K562 (cell line): ENCODE measurements at regions not wholly inside any gene's neighbourhood (a gene's known extent, or its start where the extent isn't known, plus 50 kb on each side); places are given as distances from the start of the nearest gene placed in this dataset.

Experiments used
- GTF2F1 ChIP-seq: IDR thresholded peaks from 2 replicates; pipeline ENCODE4 v1.6.1; 2011; ENCODE audit warnings: low read depth, low read length, improper control_type of control experiment
- HDAC6 ChIP-seq: IDR thresholded peaks from 2 replicates; pipeline ENCODE4 v1.6.1; 2012; ENCODE audit warnings: low read depth, mild to moderate bottlenecking, control low read depth, inconsistent platforms, low read length, moderate library complexity
- JUN ChIP-seq, 2 experiments: sonication (generic) in 1 of 2; formaldehyde crosslinking in 1 of 2; IDR thresholded peaks; 2 replicates each; pipeline versions ENCODE4 v1.6.1 to v1.8.0; 2012 to 2022; ENCODE audit warnings: borderline replicate concordance in 2 of 2, mild to moderate bottlenecking in 2 of 2, improper control_type of control experiment in 1 of 2, low read depth in 1 of 2, low read length in 1 of 2, missing genetic modification reagents in 1 of 2
- KAT7 ChIP-seq: sonication (generic); formaldehyde crosslinking; IDR thresholded peaks from 2 replicates; pipeline ENCODE4 v1.8.0; 2022; ENCODE audit warnings: missing genetic modification reagents, mild to moderate bottlenecking, borderline replicate concordance
- MAZ ChIP-seq, 2 experiments: fragments of 450-650 bp in 1 of 2; sonication (generic) in 1 of 2; formaldehyde crosslinking; IDR thresholded peaks in 1 of 2; conservative IDR thresholded peaks in 1 of 2; 2 replicates each; pipeline versions ENCODE4 v1.4.0 to v1.5.0; 2020; ENCODE audit warnings: mild to moderate bottlenecking in 1 of 2, missing genetic modification reagents in 1 of 2
- NFRKB ChIP-seq: fragments of 450-650 bp; IDR thresholded peaks from 2 replicates; pipeline ENCODE4 v1.6.1; 2016; ENCODE audit warnings: low read depth
- POLR2AphosphoS5 ChIP-seq: IDR thresholded peaks from 2 replicates; pipeline ENCODE4 v1.6.1; 2011; ENCODE audit warnings: mild to moderate bottlenecking, low read depth, low read length, moderate library complexity; ENCODE audit not compliant: control insufficient read depth, insufficient read depth
- RFX5 ChIP-seq: IDR thresholded peaks from 2 replicates; pipeline ENCODE4 v1.6.1; 2011; ENCODE audit warnings: low read depth, mild to moderate bottlenecking, improper control_type of control experiment, low read length
- SMARCC2 ChIP-seq: fragments of 450-650 bp; IDR thresholded peaks from 2 replicates; pipeline ENCODE4 v1.6.1; 2017; ENCODE audit warnings: antibody characterized with exemption, moderate library complexity, mild to moderate bottlenecking, low read depth
- TAF7 ChIP-seq: fragments of 450-650 bp; IDR thresholded peaks from 2 replicates; pipeline ENCODE4 v1.6.1; 2016; ENCODE audit warnings: missing genetic modification characterization, missing compliant biosample characterization
- U2AF1 ChIP-seq: fragments of 200-400 bp; formaldehyde crosslinking; optimal IDR thresholded peaks from 2 replicates; pipeline ENCODE3; 2017; ENCODE audit warnings: mild to moderate bottlenecking, low read depth, low read length, moderate library complexity
- TF ChIP-seq, protein P1 (sequence below): sonication (generic); formaldehyde crosslinking; IDR thresholded peaks from 2 replicates; pipeline ENCODE4 v1.8.0; 2022; ENCODE audit warnings: mild to moderate bottlenecking, missing genetic modification reagents
- TF ChIP-seq, protein P2 (sequence below): conservative IDR thresholded peaks from 2 replicates; pipeline ENCODE4 v1.6.1; 2011; ENCODE audit warnings: low read depth, mild to moderate bottlenecking, low read length; ENCODE audit not compliant: control insufficient read depth

DNA sequence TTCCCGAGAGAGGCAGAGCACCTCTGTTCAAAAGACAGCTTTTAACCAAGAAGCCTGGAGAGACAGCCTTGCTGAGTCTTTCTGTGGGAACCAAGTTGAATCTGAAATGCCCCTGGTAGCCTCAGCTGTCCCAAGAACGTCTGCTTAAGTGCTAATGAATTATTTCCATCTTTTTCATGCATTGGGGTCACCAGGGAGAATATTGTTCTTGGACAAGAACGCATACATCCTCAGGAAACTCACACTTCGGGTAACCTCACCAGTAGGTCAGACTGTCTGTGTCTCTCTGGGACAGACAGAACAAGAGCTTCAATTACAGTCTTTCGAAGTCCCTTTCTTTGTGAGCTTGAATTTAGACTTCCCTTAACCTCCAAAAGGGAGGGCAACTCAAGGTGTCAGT, 134.6 kb upstream of the ADAMTS18 start:
- no peak for TF ChIP-seq JUN (IDR thresholded peaks at IDR 0.05; ENCODE audit: borderline replicate concordance, low read depth, low read length)
- TF ChIP-seq JUN (CRISPR knock-in tag; IDR thresholded peaks at IDR 0.05; ENCODE audit: borderline replicate concordance), result no peak
- TF ChIP-seq MAZ (CRISPR knock-in tag; conservative IDR thresholded peaks at IDR 0.05 in 1 of 2, IDR thresholded peaks at IDR 0.05 in 1 of 2), result no peak
- TF ChIP-seq POLR2AphosphoS5, result no peak
- TF ChIP-seq, protein P1, sequence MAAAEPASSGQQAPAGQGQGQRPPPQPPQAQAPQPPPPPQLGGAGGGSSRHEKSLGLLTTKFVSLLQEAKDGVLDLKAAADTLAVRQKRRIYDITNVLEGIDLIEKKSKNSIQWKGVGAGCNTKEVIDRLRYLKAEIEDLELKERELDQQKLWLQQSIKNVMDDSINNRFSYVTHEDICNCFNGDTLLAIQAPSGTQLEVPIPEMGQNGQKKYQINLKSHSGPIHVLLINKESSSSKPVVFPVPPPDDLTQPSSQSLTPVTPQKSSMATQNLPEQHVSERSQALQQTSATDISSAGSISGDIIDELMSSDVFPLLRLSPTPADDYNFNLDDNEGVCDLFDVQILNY, result no peak
- TF ChIP-seq, protein P2, sequence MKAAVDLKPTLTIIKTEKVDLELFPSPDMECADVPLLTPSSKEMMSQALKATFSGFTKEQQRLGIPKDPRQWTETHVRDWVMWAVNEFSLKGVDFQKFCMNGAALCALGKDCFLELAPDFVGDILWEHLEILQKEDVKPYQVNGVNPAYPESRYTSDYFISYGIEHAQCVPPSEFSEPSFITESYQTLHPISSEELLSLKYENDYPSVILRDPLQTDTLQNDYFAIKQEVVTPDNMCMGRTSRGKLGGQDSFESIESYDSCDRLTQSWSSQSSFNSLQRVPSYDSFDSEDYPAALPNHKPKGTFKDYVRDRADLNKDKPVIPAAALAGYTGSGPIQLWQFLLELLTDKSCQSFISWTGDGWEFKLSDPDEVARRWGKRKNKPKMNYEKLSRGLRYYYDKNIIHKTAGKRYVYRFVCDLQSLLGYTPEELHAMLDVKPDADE, result no peak
- TF ChIP-seq TAF7 (tag), result no peak
- no peak for TF ChIP-seq NFRKB
- TF ChIP-seq U2AF1, result no peak
- no peak for TF ChIP-seq HDAC6
- TF ChIP-seq RFX5, result no peak
- no peak for TF ChIP-seq SMARCC2
- TF ChIP-seq GTF2F1, result no peak
- no peak for TF ChIP-seq KAT7 (CRISPR knock-in tag)
